Loucy (cell line): ENCODE measurements at regions not wholly inside any gene's neighbourhood (a gene's known extent, or its start where the extent isn't known, plus 50 kb on each side); places are given as distances from the start of the nearest gene placed in this dataset.

Experiments used
- CTCF ChIP-seq: fragments of 200-600 bp; sonication (generic); conservative IDR thresholded peaks from 2 replicates; pipeline ENCODE4 v1.5.1; 2014; ENCODE audit warnings: mild to moderate bottlenecking, antibody characterized with exemption, low read length
- EZH2phosphoT487 ChIP-seq: fragments of 200-600 bp; IDR thresholded peaks from 2 replicates; pipeline ENCODE4 v1.6.1; 2018; ENCODE audit warnings: antibody characterized with exemption, mild to moderate bottlenecking, moderate library complexity, borderline replicate concordance

- TF ChIP-seq CTCF (no peak), EZH2phosphoT487 (no peak)
These were observed 357.7 kb upstream of the SOX5 start for GRCh38 chr12:24307153-24307552.
